Renal pelvis (tissue), 1 donor: ENCODE measurements at regions not wholly inside any gene's neighbourhood (a gene's known extent, or its start where the extent isn't known, plus 50 kb on each side); places are given as distances from the start of the nearest gene placed in this dataset.
"Not testable (repeated sequence)": the region's sequence is repeated elsewhere in the genome, so short reads cannot be mapped to it uniquely, and the experiment has no call there.

Experiments used
- DNase-seq: peaks from one replicate; pipeline ENCODE4 v3.0.0-alpha.2; 2013

DNA sequence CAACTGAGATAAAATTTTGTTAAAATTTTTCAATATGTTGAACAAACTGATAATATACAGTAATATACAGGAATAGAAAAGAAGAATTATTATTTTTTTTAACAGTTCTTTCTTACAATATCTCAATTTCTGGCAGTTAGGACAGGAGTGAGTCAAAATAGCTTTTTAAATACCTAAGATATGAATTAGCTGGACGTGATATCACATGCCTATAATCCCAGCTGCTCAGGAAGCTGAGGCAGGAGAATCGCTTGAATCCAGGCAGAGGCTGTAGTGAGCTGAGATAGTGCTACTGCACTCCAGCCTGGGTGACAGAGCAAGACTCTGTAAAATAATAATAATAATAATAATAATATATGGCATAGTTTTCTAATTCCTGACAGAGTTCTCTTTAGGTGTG is 1039.3 kb downstream of the STPG2 start:
- no peak for DNase-seq

DNA sequence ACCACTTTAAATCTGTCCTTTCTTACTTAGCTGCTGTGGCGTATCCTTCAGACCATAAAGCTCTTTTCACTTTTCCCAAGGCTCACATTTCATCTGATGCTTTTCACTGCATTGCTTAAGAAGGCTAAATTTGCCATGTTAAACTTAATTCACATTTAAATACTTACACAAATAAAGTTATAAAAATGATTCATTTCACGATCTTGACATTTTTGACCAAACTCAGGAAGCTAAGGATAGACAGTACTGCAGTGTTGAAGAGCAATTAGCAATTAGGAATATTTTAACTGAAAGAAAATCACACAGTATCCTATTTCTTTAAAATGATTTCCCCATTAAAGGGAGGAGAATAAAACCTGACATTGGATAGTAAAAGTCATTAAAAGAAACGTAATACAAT is 1038.6 kb downstream of the STPG2 start:
- DNase-seq: peak; percentile 42

DNA sequence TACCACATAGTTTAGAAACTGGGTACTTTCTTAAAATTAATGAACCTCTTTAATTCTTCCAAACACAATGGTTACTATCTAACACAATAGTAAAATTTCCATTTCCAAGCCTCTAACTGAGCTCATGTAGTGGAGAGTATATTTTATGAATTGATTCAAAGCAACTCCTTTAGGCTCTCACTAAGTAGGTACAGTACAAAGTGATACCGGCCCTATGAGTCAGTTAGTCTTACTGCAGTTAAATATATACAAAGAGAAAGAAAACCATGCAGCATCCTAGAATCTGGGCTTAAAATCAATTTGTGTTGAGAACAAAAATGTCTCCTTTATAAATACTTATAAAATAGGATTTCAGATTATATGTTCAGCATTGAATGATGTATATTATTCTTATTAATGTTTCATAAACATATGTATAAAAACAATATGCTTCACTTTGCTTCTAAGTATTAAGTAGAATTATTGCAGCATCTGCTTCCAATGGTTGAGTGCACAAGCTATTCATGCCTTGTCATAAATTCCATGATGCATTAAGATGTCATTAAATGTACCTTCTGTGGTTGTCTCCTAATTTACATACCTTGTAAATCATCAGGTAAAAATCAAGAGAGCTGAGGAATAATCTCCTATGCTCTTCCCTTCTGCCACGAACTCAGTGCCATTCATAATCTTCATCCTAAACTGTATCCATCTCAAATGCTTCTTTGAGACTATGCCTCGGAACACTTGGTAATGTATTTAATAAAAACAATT is 1037.8 kb downstream of the STPG2 start:
- no peak for DNase-seq

DNA sequence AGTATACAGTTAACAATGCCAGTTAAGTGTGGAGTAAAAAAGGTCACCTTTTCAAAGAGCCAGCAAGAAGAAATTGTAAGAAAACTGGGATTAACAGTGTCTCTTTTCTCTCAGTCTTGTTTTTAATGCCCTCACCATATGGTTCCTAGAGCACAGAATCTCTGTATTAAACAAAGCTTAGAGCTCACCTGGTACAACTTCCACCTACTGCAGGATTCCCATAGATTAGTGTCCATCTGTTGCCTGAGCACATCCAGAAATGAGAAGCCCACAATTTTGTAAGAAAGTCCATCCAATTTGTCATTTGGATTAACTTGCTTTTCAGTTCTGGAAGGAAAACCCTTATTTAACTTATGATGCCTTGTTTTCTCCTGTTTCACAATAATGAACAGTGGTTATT is 1037.1 kb downstream of the STPG2 start:
- DNase-seq: no peak

DNA sequence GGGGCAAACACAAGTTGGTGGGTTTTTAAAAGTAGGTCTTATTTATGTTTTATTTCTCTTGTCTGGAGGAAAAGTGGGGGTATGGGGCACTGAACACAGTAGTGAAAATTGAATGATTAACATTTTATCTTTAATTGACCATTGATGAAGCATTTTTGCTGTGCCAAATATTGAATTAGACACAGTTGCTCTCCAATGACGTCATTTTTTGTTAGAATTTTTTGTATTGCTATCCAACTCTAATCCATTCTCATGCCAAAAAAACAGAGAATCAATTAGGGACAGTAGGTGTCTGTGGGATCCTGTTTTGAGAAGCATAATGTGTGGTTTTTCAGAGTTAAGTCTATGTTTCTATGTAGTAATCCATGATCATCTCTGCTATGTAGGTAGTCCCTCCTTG is 1032.8 kb downstream of the STPG2 start:
- DNase-seq: no peak

DNA sequence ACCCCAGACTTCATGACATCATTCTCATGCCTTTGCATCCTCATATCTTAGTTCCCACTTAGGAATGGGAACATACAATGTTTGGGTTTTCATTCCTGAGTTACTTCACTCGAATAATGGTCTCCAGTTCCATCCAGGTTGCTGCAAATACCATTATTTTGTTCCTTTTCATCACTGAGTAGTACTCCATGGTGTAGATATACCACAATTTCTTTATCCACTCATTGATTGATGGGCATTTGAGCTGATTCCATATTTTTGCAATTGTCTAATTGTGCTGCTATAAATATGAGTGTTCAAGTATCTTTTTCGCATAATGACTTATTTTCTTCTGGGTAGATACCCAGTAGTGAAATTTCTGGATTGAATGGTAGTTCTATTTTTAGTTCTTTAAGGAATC is 1026.8 kb downstream of the STPG2 start:
- no peak for DNase-seq

DNA sequence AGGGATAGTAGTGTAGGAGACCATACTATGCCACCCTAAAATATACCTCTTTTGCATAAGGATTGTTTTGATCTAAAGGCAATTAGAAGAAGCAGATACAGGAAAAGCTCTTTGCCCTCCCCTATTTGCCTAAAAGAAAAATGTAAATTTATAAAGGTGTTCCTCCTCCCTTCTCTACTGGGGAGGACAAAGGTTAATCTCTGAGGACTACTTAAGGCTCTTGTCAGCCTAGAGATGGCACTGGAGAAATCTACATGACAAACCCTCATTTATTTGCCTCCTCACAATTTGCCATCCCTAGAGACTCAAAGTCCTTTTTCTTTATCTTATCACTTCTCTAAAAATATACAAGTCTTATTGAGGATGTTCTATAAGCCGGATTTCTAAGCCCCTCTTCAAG is 1021.8 kb downstream of the STPG2 start:
- no peak for DNase-seq

DNA sequence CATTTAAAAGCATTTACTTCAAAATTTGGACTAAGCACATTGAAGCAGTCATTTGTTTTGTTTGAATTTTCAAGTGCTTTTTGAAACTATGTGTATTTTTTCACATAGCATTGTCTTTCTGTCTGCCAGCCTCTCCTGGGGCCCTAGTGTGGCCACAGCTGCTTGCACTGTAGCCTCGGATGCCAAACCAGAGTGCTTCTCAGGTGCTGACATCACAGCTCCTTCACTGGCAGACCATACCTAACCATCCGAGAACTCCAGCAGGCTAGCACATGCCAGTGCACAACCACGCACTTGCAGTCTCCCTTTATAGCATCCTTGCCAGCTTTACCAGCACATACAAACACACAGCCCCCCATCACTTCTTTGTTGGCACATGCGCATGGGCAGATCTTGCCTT is 1019.7 kb downstream of the STPG2 start:
- no peak for DNase-seq

DNA sequence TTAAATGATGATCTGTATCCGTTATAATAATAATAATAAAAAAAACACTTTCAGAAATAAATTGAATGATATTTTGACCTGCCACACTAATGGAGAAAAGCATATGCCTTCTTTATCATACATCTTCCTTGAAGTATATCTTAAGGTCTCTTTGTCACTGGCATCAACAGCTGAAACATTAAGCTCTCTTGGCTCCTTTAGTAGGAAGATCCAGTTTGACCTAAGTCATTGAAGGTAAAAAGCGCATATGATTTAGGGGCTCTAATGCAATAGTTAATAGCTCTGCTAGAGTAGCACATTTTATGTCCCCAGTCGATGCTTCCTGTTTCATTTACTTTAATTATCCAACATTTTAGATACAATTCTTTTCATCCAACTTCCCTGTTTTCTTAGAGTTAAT is 1010.8 kb downstream of the STPG2 start:
- DNase-seq: no peak

DNA sequence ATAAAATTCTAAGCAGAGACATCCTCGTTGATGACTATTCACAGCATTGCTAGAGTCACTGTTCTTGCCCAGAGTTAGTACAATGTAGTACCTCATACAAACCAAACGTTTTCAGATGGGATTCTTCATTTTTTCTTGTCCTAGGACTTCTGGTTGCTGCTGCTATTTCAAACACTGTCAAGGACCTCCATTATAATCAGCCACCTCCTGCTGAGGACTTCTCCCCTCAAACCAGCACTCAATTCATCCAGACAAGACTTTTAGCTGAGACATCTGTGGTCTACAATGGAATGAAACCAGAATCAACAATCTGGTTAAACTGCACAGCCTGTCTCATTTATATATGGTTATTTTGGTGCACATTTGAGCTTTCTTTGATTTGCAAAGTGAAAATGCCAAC is 1008.8 kb downstream of the STPG2 start:
- DNase-seq: no peak

DNA sequence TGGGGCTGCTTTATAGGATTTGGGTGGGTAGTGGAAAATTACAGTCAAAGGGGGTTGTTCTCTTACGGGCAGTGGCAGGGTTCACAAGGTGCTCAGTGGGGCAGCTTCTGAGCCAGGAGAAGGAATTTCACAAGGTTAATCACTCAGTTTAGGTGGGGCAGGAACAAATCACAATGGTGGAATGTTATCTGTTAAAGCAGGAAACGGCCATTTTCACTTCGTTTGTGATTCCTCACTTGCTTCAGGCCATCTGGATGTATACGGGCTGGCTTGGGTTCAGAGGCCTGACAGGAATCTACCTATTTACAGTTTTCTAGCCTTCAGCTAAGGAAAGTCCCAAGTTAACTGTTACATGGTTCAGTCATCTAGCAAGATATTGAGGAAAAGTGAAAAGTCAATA is 1003.5 kb downstream of the STPG2 start:
- no peak for DNase-seq

DNA sequence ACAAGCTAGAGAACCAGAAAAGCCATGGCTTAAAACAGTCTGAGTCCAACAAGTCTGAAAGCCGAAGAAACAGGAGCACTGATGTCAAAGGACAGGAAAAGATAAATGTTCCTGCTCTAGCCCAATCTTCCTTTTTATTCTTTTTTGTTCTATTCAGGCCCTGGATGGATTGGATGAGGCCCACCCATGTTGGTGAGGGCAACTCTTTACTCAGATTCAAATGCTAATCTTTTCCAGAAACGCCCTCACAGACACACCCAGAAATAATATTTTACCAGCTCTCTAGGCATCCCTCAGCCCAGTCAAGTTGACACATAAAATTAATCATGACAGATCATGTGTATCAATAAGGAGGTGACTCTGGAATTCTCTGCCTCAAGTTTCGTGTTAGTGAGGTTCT is 1002.7 kb downstream of the STPG2 start:
- no peak for DNase-seq

DNA sequence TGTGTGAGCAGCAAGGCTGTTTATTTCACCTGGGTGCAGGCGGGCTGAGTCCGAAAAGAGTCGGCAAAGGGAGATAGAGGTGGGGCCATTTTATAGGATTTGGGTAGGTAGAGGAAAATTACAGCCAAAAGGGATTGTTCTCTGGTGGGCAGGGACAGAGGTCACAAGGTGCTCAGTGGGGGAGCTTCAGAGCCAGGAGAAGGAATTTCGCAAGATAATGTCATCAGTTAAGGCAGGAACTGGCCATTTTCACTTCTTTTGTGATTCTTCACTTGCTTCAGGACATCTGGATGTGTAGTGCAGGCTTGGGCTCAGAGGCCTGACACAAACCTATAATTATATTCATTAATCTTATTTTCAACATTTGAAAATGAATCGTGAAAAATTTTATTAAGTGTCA is 1001.9 kb downstream of the STPG2 start:
- DNase-seq: not testable (repeated sequence)

DNA sequence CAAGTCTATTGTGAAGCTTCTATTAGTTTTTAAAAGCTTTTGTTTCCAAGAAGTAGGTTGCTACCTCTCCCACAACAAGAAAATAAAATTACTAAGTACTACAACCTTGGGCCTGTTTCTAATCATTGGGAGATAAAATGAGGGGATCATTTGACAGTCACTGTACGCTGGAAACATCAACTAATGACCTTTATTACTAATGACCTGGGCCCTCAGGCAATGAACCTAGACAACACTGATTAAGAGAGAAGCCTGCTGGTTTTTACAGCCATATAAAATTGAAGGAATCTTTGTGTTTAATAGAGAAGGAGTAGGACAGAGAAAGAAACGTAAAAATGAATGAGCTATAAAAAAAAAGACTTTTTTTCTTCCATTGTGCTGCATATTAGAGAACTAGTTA is 1000.9 kb downstream of the STPG2 start:
- no peak for DNase-seq

DNA sequence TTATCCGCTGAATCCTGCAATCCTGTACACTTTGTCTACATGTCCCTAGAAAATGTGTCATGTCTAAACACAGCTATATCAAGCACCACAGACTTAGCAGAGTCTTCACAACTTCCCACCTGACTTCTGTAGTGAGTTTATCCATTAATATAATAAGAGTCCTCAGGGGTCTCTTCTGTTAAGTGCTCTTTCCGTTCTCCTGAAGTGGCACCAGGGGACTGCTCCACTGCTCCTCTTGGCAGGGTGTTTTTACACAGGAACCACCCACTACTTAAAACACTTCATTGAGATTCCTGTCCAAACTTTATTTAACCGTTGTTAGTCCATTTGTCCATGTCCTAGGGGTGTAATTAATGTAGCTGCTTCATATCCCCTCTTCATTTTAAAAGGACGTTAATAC is 1000.4 kb downstream of the STPG2 start:
- no peak for DNase-seq

DNA sequence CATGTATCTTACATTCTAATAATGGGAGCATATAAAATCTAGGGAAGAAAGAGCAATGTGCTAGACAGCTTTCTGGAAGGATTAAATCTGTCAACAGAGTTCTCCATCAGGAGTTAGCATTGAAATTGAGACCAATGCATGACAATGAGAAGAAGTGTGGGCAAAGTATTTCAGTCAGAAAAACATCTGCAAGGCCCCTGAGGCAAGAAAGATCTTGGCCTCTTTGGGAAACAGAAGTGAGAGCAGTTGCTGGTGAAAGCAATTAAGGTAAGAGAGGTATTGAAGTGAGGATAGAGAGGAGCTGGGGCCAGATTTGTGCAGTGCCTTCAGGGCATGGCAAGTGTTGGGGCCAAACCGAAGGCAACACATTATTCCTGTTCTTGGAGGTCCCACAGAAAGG is 999.1 kb downstream of the STPG2 start:
- DNase-seq: no peak

DNA sequence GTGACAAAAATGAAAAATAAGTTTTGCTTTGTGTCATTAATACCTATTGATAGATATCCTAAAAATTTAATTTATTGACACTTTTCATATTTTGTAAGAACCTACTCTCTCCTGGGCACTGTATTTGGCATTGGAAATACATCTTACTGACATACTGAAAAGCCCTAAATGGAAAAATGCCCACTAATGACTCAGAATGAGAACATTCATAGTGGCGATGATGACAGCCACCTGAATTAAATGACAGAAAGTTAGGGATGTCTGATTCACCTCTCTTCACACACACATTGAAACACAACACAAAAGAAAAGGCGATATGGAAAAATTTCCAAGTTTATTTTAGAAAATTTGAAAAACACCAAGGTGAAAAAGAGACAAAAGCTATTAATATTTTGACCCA is 992.3 kb downstream of the STPG2 start:
- no peak for DNase-seq

DNA sequence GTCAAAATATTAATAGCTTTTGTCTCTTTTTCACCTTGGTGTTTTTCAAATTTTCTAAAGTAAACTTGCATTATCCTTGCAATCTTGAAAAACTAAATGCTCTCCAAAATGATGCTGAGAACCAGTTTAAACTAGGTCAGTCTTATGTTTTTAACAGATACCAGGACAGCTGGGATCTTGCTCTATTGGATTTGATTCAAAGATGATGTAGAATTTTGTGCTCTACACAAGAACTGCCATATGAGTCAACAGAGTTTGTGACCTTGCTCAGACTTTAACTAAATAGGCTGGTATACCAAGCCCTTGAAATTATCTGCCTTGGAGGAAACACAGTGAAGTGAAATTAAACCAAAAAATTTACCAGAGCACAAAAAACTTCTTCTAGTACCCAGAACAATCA is 991.1 kb downstream of the STPG2 start:
- DNase-seq: no peak

DNA sequence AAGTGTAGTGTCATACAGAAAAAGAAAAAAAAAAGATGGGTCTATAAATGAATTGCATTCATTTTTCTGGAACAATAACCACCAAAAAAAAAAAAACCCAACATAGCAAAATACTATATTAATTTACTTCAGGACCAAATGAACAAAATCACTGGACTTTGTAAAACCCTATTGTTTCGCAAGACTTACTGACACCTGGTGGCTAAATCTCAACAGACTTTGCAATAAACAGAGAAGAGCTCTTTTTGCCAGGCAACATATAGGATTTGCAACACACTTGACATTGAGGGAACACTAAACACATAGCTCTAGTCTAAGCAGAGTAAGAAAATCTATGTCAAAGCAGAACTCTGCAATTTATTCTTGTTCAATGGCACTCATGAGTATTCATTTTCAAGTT is 990.2 kb downstream of the STPG2 start:
- DNase-seq: peak; percentile 37

DNA sequence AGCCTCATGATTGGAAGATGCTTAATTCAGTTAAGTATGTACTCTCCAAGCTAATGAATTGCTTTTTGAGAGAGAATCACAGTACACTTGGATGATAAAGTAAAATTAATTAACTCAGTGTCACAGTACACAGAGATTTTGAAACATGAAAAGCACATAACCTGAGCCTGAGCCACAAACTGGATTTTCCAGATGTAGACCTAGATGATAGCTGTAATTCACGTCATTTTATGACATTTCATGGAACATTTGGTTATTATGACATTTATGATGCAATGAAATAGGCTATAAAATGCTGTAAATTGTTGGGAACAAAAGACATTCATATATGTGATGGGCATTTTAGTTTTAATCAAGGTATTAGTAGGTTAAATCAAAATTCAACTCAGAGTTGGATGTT is 983.7 kb downstream of the STPG2 start:
- DNase-seq: no peak

DNA sequence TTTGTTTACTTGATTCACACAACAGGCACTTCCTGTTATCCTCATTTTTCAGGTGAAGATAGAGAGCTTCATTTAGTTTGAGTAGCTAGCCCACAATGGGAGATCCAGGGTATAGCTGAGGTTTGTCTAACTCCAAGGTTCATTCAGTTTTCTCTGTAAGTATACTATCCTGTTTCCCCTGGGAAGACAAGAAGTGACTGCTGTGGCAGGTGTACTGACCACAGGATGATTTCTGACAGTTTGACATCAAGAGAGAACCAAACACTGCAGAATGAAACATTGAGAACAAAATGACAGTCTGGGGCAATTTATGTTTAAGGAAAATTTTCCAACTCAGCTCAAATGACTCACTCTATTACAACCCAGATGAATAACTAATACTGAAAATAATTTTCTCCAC is 958.0 kb downstream of the STPG2 start:
- DNase-seq: no peak

DNA sequence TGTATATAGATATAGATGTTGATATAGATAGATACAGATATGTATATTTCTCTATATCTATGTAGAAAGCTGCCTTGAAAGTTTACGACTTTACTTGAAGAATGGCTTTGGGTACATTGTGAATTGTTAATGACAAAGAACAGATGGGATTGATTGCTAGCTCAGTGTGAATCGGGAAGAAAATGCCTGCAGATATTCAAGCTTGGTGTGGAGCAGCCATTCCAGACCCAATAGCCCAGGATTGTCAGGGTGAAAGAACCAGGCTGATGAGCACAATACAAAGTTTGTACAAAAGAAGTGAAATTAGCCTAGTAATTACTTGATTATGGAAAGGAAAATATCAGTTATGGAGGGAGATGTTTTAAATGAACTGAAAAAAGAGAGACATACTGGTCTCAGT is 946.2 kb downstream of the STPG2 start:
- DNase-seq: no peak

DNA sequence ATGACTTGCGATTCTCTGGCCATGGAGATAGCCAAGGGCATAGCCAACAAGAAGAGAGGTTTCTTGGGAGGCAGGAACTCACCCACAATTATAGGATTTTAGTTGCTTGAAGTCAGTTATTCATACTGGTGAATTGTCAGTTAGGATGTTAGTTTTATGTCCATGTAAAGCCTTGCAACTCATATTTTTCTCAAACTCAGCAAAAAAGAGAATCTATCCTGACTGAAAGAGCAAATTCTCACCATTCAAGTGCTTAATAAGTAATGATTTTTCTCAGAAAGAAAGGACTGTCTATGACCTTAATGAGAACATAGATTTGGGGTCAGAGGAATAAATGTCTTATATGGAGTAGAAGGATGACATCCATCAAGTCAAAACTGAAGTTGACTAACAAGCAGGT is 934.5 kb downstream of the STPG2 start:
- DNase-seq: no peak

DNA sequence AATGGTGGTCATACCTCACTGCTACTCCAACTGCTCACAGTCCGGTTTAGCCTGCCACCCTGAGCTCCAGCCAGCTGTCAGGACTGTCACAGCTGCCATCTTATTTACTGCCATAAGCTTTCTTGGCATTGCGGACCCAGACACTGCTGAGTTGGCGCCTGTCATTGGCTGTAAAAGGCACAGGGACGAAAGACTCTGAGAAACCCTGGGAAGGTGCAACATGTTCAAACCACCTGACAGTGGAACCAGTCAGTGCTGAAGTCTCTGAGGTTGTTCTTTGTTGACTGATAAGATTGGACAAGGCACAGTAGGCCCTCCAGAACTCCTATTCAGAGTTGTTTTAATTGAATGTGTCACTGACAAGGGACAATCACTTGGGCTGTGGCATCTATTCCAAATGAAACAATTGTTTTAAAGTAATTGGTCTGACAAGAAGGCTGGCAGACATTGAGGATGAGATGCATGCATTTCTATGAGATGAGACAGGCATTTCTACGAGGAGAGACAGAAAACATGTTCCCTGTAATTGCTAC is 927.8 kb downstream of the STPG2 start:
- DNase-seq: no peak
